Muscle of arm (tissue), 1 donor: ENCODE measurements at regions not wholly inside any gene's neighbourhood (a gene's known extent, or its start where the extent isn't known, plus 50 kb on each side); places are given as distances from the start of the nearest gene placed in this dataset.
"Not testable (repeated sequence)": the region's sequence is repeated elsewhere in the genome, so short reads cannot be mapped to it uniquely, and the experiment has no call there.

ENCODE experiments used
- DNase-seq: peaks from one replicate; pipeline ENCODE4 v3.0.0-alpha.2; 2013

GRCh38 chr6:68013780-68014515 lies 621.1 kb upstream of the ADGRB3 start:
- no peak for DNase-seq

- no peak for DNase-seq
Observed at GRCh38 chr6:68012822-68013221, 622.3 kb upstream of the ADGRB3 start.

- DNase-seq = no peak
Observed at GRCh38 chr6:68010936-68011335, 624.1 kb upstream of the ADGRB3 start.

GRCh38 chr6:68008445-68008844 lies 626.6 kb upstream of the ADGRB3 start:
- no peak for DNase-seq

GRCh38 chr6:68007717-68008116 lies 627.4 kb upstream of the ADGRB3 start:
- DNase-seq = no peak

- DNase-seq = no peak
Observed at GRCh38 chr6:67986694-67987232, 648.3 kb upstream of the ADGRB3 start.

- DNase-seq = no peak
Observed at GRCh38 chr6:67976486-67976885, 658.6 kb upstream of the ADGRB3 start.

- DNase-seq = no peak
Observed at GRCh38 chr6:67974931-67975330, 660.2 kb upstream of the ADGRB3 start.

- DNase-seq = no peak
Observed at GRCh38 chr6:67971812-67972211, 663.3 kb upstream of the ADGRB3 start.

GRCh38 chr6:67966830-67967229 lies 668.3 kb upstream of the ADGRB3 start:
- DNase-seq = no peak

- no peak for DNase-seq
Observed at GRCh38 chr6:67956352-67956751, 678.7 kb upstream of the ADGRB3 start.

GRCh38 chr6:67952948-67953347 lies 682.1 kb upstream of the ADGRB3 start:
- no peak for DNase-seq

GRCh38 chr6:67952121-67952520 lies 683.0 kb upstream of the ADGRB3 start:
- no peak for DNase-seq

- DNase-seq = not testable (repeated sequence)
Observed at GRCh38 chr6:67947762-67948161, 687.3 kb upstream of the ADGRB3 start.

GRCh38 chr6:67935976-67936477 lies 699.1 kb upstream of the ADGRB3 start:
- DNase-seq = no peak

- DNase-seq = no peak
Observed at GRCh38 chr6:67933278-67933677, 701.8 kb upstream of the ADGRB3 start.

- not testable (repeated sequence) for DNase-seq
Observed at GRCh38 chr6:67922588-67922987, 712.5 kb upstream of the ADGRB3 start.

- DNase-seq = not testable (repeated sequence)
Observed at GRCh38 chr6:67920040-67920439, 715.0 kb upstream of the ADGRB3 start.

GRCh38 chr6:67916399-67916798 lies 718.7 kb upstream of the ADGRB3 start:
- DNase-seq = no peak

GRCh38 chr6:67914419-67914818 lies 720.7 kb upstream of the ADGRB3 start:
- DNase-seq = no peak

- DNase-seq = no peak
Observed at GRCh38 chr6:67909354-67909753, 725.7 kb upstream of the ADGRB3 start.

GRCh38 chr6:67908379-67908778 lies 726.7 kb upstream of the ADGRB3 start:
- no peak for DNase-seq

GRCh38 chr6:67904735-67905134 lies 730.3 kb upstream of the ADGRB3 start:
- not testable (repeated sequence) for DNase-seq

GRCh38 chr6:67898875-67899274 lies 736.2 kb upstream of the ADGRB3 start:
- no peak for DNase-seq
